ENCODE measurements at regions not wholly inside any gene's neighbourhood (a gene's known extent, or its start where the extent isn't known, plus 50 kb on each side); places are given as distances from the start of the nearest gene placed in this dataset.
"Not testable (repeated sequence)": the region's sequence is repeated elsewhere in the genome, so short reads cannot be mapped to it uniquely, and the experiment has no call there.

DNA sequence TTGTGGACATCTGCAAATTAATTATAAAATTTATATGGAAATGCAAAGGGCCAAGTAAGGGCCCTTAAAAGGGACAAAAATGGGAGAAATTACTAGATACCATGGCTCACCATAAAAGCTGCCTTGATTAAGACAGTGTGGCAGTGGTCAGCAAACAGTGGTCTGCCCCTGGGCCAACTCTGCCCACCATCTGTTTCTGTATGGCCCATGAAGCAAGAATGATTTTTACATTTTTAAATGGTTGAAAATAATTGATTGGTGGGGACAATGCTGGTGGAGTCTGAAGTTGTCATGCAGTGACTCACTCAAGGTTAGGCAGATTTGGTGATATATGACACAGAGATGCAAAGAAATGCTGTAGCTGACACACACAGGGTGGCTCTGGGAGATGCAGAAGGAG, 295.6 kb downstream of the RTP5 start:
- H3K27ac ChIP-seq (ENCODE audit: low read depth, low read length); H3K4me3 ChIP-seq (ENCODE audit: low read depth, low read length); H3K4me1 ChIP-seq (ENCODE audit: control insufficient read depth, insufficient read depth, low read length); H3K36me3 ChIP-seq (ENCODE audit: control insufficient read depth, insufficient read depth, low read length); H3K9ac ChIP-seq (ENCODE audit: low read depth, low read length); H3K27me3 ChIP-seq (ENCODE audit: control insufficient read depth, insufficient read depth, low read length); H3K9me3 ChIP-seq (ENCODE audit: control insufficient read depth, insufficient read depth, low read length): not testable (repeated sequence)

DNA sequence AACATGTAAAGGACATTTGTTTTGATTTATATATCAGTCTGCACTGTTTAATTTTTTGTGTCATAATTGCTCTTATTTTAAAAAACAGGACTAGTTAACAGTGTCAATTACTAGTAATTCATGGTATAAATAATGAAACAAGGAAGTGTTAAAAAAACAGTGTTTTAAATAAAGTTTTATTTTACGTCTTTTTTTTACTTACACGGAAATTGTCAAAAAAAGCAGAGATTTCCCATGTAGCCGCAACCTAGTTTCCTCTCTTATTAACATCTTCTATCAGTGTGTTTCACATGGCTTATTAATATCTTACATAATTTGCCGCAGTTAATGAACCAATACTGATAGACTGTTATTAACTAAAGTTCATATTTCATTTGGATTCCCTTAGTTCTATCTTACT, 301.8 kb downstream of the RTP5 start:
- not testable (repeated sequence) for H3K27ac ChIP-seq (ENCODE audit: low read depth, low read length); H3K27me3 ChIP-seq (ENCODE audit: control insufficient read depth, insufficient read depth, low read length); H3K9me3 ChIP-seq (ENCODE audit: control insufficient read depth, insufficient read depth, low read length); H3K4me3 ChIP-seq (ENCODE audit: low read depth, low read length); H3K4me1 ChIP-seq (ENCODE audit: control insufficient read depth, insufficient read depth, low read length); H3K36me3 ChIP-seq (ENCODE audit: control insufficient read depth, insufficient read depth, low read length); H3K9ac ChIP-seq (ENCODE audit: low read depth, low read length)

Data from HUES48 (cell line).